Right forelimb (tissue), 1 donor: ENCODE measurements at regions not wholly inside any gene's neighbourhood (a gene's known extent, or its start where the extent isn't known, plus 50 kb on each side); places are given as distances from the start of the nearest gene placed in this dataset.
"Not testable (repeated sequence)": the region's sequence is repeated elsewhere in the genome, so short reads cannot be mapped to it uniquely, and the experiment has no call there.

Experiments
- DNase-seq: peaks from one replicate; pipeline ENCODE4 v3.0.0-alpha.2; 2018

- no peak for DNase-seq
Observed at GRCh38 chr14:37650356-37651037, 55.1 kb downstream of the TTC6 start.

GRCh38 chr14:37652042-37652441 lies 56.6 kb downstream of the TTC6 start:
- no peak for DNase-seq

GRCh38 chr14:37655418-37655817 lies 60.0 kb downstream of the TTC6 start:
- no peak for DNase-seq

- no peak for DNase-seq
Observed at GRCh38 chr14:37658156-37658555, 62.7 kb downstream of the TTC6 start.

GRCh38 chr14:37663498-37663897 lies 68.1 kb downstream of the TTC6 start:
- no peak for DNase-seq

GRCh38 chr14:37665479-37665878 lies 70.0 kb downstream of the TTC6 start:
- DNase-seq = no peak

GRCh38 chr14:37665951-37666350 lies 70.5 kb downstream of the TTC6 start:
- DNase-seq = no peak

- no peak for DNase-seq
Observed at GRCh38 chr14:37668646-37669045, 73.2 kb downstream of the TTC6 start.

- DNase-seq = no peak
Observed at GRCh38 chr14:37669242-37669641, 73.8 kb downstream of the TTC6 start.

- DNase-seq = no peak
Observed at GRCh38 chr14:37673439-37673838, 78.0 kb downstream of the TTC6 start.

- no peak for DNase-seq
Observed at GRCh38 chr14:37678916-37679315, 83.5 kb downstream of the TTC6 start.

GRCh38 chr14:37681486-37681885 lies 86.1 kb downstream of the TTC6 start:
- DNase-seq = no peak

GRCh38 chr14:37692680-37693079 lies 97.3 kb downstream of the TTC6 start:
- DNase-seq = not testable (repeated sequence)

GRCh38 chr14:37693420-37693819 lies 98.0 kb downstream of the TTC6 start:
- not testable (repeated sequence) for DNase-seq

- DNase-seq = no peak
Observed at GRCh38 chr14:37695866-37696265, 100.4 kb downstream of the TTC6 start.

GRCh38 chr14:37697489-37698121 lies 102.2 kb downstream of the TTC6 start:
- no peak for DNase-seq

- no peak for DNase-seq
Observed at GRCh38 chr14:37698840-37699777, 103.7 kb downstream of the TTC6 start.

GRCh38 chr14:37707716-37708115 lies 112.3 kb downstream of the TTC6 start:
- DNase-seq = no peak

GRCh38 chr14:37708481-37708880 lies 113.1 kb downstream of the TTC6 start:
- DNase-seq = no peak

GRCh38 chr14:37709419-37710195 lies 114.2 kb downstream of the TTC6 start:
- DNase-seq = no peak

- no peak for DNase-seq
Observed at GRCh38 chr14:37711356-37711830, 116.0 kb downstream of the TTC6 start.

- DNase-seq = no peak
Observed at GRCh38 chr14:37711831-37712475, 116.5 kb downstream of the TTC6 start.
